Stimulated activated CD4-positive, alpha-beta T cell treated with anti-CD3 and anti-CD28 coated beads, Interleukin-2, amount 100 ng/mL, for 4 hours (primary cell): ENCODE measurements at regions not wholly inside any gene's neighbourhood (a gene's known extent, or its start where the extent isn't known, plus 50 kb on each side); places are given as distances from the start of the nearest gene placed in this dataset.
"Not testable (repeated sequence)": the region's sequence is repeated elsewhere in the genome, so short reads cannot be mapped to it uniquely, and the experiment has no call there.

Experiments used
- DNase-seq: peaks from one replicate; pipeline ENCODE4 v3.0.0-alpha.2; 2020; ENCODE audit warnings: low read depth

- DNase-seq = no peak
Measured at GRCh38 chr12:34097213-34097612, 74.9 kb downstream of the ALG10 start.

- DNase-seq = no peak
Measured at GRCh38 chr12:34105392-34105933, 83.2 kb downstream of the ALG10 start.

GRCh38 chr12:34106172-34106571, 83.9 kb downstream of the ALG10 start:
- DNase-seq = no peak

GRCh38 chr12:34107016-34107415, 84.7 kb downstream of the ALG10 start:
- no peak for DNase-seq

GRCh38 chr12:34107781-34108404, 85.6 kb downstream of the ALG10 start:
- no peak for DNase-seq

- DNase-seq = no peak
Measured at GRCh38 chr12:34108405-34108803, 86.1 kb downstream of the ALG10 start.

- no peak for DNase-seq
Measured at GRCh38 chr12:34108967-34109366, 86.7 kb downstream of the ALG10 start.

GRCh38 chr12:34109390-34109789, 87.1 kb downstream of the ALG10 start:
- DNase-seq = no peak

- DNase-seq = not testable (repeated sequence)
Measured at GRCh38 chr12:34109909-34110531, 87.7 kb downstream of the ALG10 start.

GRCh38 chr12:34119366-34119765, 97.1 kb downstream of the ALG10 start:
- DNase-seq = no peak

- DNase-seq = no peak
Measured at GRCh38 chr12:34121360-34121759, 99.1 kb downstream of the ALG10 start.

- peak; percentile 29 for DNase-seq
Measured at GRCh38 chr12:34123092-34123491, 100.8 kb downstream of the ALG10 start.

- no peak for DNase-seq
Measured at GRCh38 chr12:34124608-34125007, 102.3 kb downstream of the ALG10 start.

GRCh38 chr12:34126239-34126641, 103.9 kb downstream of the ALG10 start:
- no peak for DNase-seq

- DNase-seq = no peak
Measured at GRCh38 chr12:34126805-34127204, 104.5 kb downstream of the ALG10 start.

- DNase-seq = not testable (repeated sequence)
Measured at GRCh38 chr12:34127379-34127778, 105.1 kb downstream of the ALG10 start.

- DNase-seq = no peak
Measured at GRCh38 chr12:34142430-34142829, 120.1 kb downstream of the ALG10 start.

- no peak for DNase-seq
Measured at GRCh38 chr12:34151019-34151418, 128.7 kb downstream of the ALG10 start.

GRCh38 chr12:34163443-34163842, 141.1 kb downstream of the ALG10 start:
- no peak for DNase-seq

GRCh38 chr12:34166427-34167060, 144.2 kb downstream of the ALG10 start:
- DNase-seq = no peak

- DNase-seq = not testable (repeated sequence)
Measured at GRCh38 chr12:34168507-34168906, 146.2 kb downstream of the ALG10 start.

- DNase-seq = no peak
Measured at GRCh38 chr12:34186492-34186891, 164.2 kb downstream of the ALG10 start.

- no peak for DNase-seq
Measured at GRCh38 chr12:34188974-34189373, 166.7 kb downstream of the ALG10 start.
